IPS-18a (cell line): ENCODE measurements at regions not wholly inside any gene's neighbourhood (a gene's known extent, or its start where the extent isn't known, plus 50 kb on each side); places are given as distances from the start of the nearest gene placed in this dataset.

Experiments
- H3K27ac ChIP-seq: one replicate; pipeline ENCODE4 v1.5.1; 2013; ENCODE audit warnings: low read length
- H3K27me3 ChIP-seq: one replicate; pipeline ENCODE4 v1.6.1; 2013; ENCODE audit warnings: mild to moderate bottlenecking, low read length; ENCODE audit not compliant: control insufficient read depth, insufficient read depth
- H3K36me3 ChIP-seq: one replicate; pipeline ENCODE4 v1.6.1; 2013; ENCODE audit warnings: low read depth, low read length; ENCODE audit not compliant: control insufficient read depth
- H3K4me1 ChIP-seq: one replicate; pipeline ENCODE4 v1.6.1; 2013; ENCODE audit warnings: low read depth, low read length; ENCODE audit not compliant: control insufficient read depth
- H3K4me3 ChIP-seq: one replicate; pipeline ENCODE4 v1.5.1; 2013; ENCODE audit warnings: low read length
- H3K9ac ChIP-seq: one replicate; pipeline ENCODE4 v1.6.1; 2013; ENCODE audit warnings: mild to moderate bottlenecking, low read length, moderate library complexity
- H3K9me3 ChIP-seq: one replicate; pipeline ENCODE4 v1.6.1; 2013; ENCODE audit warnings: low read depth, low read length; ENCODE audit not compliant: control insufficient read depth

DNA sequence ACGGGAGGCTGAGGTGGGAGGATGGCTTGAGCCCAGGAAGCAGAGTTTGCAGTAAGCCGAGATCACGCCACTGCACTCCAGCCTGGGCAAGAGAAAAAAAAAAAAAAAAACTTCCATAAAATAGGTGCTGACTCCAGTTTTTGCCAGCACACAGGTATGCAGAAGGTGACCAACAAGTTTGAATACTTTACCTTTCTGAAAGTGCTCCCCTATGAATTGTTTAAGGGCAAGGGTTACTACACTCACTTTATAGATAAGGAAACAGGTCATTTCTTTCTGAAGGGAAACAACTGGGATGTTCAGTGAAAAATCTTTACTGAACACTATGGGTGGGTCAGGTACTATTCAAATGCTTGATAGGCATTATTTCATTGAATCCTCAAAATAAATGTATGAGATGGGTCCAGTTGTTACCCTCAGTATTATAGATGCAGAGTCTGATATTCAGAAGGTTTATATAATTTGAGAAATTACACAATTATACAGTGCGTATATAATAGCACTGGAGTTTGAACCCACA is 538.5 kb downstream of the INSC start:
- H3K27ac ChIP-seq: no peak overlapping the region
- peaks cover 8% of the 10 kb centered on the region for H3K4me1 ChIP-seq
- H3K9me3 ChIP-seq: no peaks in the 10 kb centered on the region
- no peak overlapping the region for H3K4me3 ChIP-seq
- H3K36me3 ChIP-seq: no peaks in the 10 kb centered on the region
- H3K9ac ChIP-seq: no peak overlapping the region
- no peaks in the 10 kb centered on the region for H3K27me3 ChIP-seq

DNA sequence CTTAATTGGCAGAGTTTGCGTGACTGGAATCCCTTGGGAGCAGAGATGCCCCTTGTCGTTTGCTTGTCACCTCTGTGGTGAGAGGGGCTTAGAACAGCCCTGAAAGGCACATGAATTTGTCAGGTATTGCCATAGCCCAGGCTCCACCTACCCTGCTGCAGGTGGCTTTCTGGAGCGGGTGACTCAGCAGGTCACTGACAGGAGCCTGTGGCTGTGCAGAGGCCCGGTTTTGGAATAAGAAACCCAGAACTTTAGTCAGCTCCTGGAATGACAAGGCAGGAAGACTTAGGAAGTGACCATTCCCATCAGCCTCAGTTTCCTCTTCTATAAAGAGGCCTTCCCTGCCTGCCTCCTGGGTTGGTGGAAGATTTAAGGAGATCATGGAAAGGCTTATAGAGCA is 539.7 kb downstream of the INSC start:
- Histone ChIP-seq H3K27ac (no peak overlapping the region), H3K4me1 (peaks cover 8% of the 10 kb centered on the region), H3K9me3 (no peaks in the 10 kb centered on the region), H3K36me3 (no peaks in the 10 kb centered on the region), H3K27me3 (no peaks in the 10 kb centered on the region), H3K9ac (no peak overlapping the region), H3K4me3 (no peak overlapping the region)

DNA sequence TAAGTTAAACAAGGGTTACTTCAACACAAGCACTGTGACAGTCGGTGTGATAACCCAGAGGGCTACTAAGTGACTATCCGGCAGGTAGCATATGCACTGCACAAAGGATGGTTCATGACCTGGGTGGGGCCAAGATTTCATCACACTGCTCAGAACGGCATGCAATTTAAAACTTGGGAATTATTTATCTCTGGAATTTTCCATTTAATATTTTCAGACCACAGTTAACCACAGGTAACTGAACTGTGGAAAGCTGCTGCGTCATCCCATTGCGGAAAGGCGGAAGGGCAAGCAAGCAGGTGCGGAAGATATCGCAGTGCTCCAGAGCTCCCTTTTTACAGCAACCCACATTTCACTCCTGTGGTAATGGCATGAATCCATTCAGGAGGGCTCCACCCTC is 540.8 kb downstream of the INSC start:
- H3K9me3 ChIP-seq: no peaks in the 10 kb centered on the region
- peaks cover 5% of the 10 kb centered on the region for H3K4me1 ChIP-seq
- no peak overlapping the region for H3K9ac ChIP-seq
- no peak overlapping the region for H3K27ac ChIP-seq
- H3K27me3 ChIP-seq: no peaks in the 10 kb centered on the region
- no peaks in the 10 kb centered on the region for H3K36me3 ChIP-seq
- H3K4me3 ChIP-seq: no peak overlapping the region

DNA sequence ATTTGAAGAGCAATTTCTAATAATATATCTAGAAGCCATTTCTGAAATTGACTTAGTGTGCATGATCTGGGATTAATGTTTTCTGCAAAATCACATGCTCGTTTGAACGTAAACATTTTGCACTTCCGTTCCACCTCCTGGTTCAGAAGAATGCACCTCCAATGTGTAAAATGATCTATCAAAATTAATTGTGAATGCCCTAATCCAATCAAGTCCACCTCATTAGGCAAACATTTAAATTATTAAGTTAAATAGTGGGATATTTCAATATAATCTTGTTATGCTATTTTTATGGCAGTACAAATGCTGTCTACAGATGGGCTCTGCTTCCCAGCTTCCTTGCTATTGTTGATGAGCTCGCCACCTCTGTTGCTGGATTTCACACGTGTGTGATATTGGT is 542.5 kb downstream of the INSC start:
- Histone ChIP-seq H3K4me3 (no peak overlapping the region), H3K27ac (no peak overlapping the region), H3K9me3 (no peaks in the 10 kb centered on the region), H3K4me1 (no peaks in the 10 kb centered on the region), H3K27me3 (no peaks in the 10 kb centered on the region), H3K9ac (no peak overlapping the region), H3K36me3 (no peaks in the 10 kb centered on the region)

DNA sequence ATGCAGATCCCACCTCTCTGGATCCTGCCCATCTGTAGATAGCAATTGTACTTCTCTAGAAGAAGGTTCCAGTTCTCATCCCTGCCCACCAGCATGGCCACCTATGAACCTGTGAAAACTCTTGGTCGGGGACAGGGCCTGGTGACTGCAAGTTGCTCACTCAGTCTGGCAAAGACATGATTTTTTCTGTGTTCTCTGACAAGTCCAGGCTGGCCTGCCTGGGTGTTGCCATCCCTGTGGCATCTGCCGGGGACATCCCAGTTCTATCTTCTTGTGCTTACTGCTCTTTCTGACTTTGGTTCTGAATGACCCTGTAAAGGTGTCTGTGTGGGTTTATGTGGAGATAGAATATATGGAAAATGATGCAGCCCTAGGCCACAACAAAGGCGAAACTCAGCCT is 545.8 kb downstream of the INSC start:
- Histone ChIP-seq H3K27me3 (no peaks in the 10 kb centered on the region), H3K9ac (no peak overlapping the region), H3K4me1 (peaks cover 14% of the 10 kb centered on the region), H3K27ac (no peak overlapping the region), H3K9me3 (no peaks in the 10 kb centered on the region), H3K4me3 (no peak overlapping the region), H3K36me3 (no peaks in the 10 kb centered on the region)

DNA sequence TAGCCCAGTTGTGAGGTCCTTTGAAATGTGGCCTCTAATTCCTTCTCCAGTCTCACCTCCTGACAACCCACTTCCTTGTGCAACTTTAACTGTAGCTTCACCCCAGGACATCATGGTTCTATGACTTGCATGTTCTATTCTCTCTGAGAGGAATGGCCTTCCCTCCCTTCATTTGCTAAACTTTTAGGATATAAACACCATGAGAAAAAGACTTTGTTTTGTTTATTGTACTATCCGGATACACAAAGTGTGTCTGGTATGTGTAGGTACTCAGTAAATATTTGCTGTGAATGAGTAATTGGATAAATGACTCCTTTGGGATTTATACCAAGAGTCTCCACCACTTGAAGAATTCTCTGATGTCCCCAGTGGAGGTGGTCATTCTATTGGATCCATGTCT is 547.6 kb downstream of the INSC start:
- no peak overlapping the region for H3K27ac ChIP-seq
- no peaks in the 10 kb centered on the region for H3K9me3 ChIP-seq
- H3K27me3 ChIP-seq: no peaks in the 10 kb centered on the region
- H3K4me1 ChIP-seq: peaks cover 14% of the 10 kb centered on the region
- H3K36me3 ChIP-seq: no peaks in the 10 kb centered on the region
- no peak overlapping the region for H3K9ac ChIP-seq
- no peak overlapping the region for H3K4me3 ChIP-seq

DNA sequence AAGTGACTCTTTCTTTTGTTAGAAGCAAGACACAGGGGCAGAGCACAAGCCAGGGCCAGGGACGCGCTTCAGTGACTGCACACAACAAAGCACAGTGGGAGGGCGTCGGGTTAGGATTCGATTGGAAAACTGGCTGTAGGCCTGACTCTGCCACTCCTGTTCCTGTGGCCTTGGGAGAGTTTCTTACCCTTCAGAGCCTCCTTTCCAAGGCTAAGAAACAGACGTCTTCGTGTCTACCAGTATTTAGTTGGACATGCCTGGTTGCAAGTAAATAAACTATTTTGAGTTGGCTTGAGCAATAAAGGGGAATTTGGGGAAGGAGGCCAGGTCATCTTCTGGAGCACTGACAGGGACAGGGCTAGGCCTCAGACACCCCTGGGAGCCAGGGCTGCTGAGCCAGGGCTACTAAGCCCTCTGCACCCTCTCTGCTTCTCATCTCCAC is 549.1 kb downstream of the INSC start:
- Histone ChIP-seq H3K36me3 (no peaks in the 10 kb centered on the region), H3K27ac (no peak overlapping the region), H3K9ac (no peak overlapping the region), H3K4me3 (no peak overlapping the region), H3K27me3 (no peaks in the 10 kb centered on the region), H3K4me1 (peaks cover 14% of the 10 kb centered on the region), H3K9me3 (no peaks in the 10 kb centered on the region)

DNA sequence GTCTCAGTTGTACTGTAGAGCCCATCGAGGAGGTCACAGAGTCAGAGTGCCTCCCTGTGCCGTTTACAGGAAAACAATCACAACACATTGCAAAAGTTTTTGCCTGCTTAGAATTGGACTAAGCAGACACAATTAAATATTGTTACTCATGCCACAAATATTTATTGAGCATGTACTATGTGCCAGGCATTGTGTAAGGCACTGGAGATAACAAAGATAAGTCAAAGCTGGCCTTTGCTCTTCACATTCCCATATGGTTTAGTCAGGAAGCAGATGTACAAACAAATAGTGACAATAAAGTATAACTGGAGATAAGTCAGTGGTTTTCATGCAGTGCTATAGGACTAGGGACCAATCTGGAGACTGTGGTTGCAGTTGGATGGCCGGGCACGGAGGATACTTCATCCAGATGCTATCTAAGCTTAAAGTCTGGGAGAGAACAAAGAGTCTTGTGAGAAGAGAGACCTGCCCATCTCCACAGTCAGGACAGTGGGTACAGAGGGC is 550.7 kb downstream of the INSC start:
- no peaks in the 10 kb centered on the region for H3K27me3 ChIP-seq
- no peaks in the 10 kb centered on the region for H3K36me3 ChIP-seq
- no peak overlapping the region for H3K4me3 ChIP-seq
- no peaks in the 10 kb centered on the region for H3K9me3 ChIP-seq
- H3K4me1 ChIP-seq: peaks cover 14% of the 10 kb centered on the region
- H3K9ac ChIP-seq: no peak overlapping the region
- H3K27ac ChIP-seq: no peak overlapping the region

DNA sequence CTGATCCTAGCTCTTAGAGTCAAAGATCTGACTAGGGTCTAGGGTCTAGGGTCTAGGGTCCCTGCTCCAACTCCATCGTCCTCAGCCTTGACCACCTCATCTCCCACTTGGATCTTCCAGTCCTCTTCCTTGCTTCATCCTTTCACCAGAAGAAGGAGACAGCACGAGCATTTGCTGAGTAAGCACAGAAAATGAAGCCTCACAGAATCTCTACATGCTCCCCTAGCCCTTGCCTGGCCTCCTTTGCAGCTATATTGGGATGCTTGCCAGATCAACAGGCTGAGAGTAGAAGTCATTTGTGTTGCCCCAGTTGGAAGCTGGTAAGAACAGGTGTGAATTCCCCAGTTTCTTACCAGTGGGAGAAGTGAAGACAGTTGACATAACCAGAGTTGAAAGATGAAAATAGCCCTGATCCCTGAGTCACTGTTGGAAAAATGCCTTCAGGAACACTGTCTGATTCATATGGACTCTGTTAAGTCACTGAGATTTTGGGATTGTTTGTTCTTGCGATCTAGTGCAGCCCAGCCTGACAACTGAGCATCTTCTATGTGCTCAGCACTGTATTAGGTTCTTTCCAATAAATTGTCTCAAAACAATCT is 552.5 kb downstream of the INSC start:
- peaks cover 14% of the 10 kb centered on the region for H3K4me1 ChIP-seq
- no peaks in the 10 kb centered on the region for H3K9me3 ChIP-seq
- no peaks in the 10 kb centered on the region for H3K36me3 ChIP-seq
- no peak overlapping the region for H3K27ac ChIP-seq
- H3K9ac ChIP-seq: no peak overlapping the region
- no peaks in the 10 kb centered on the region for H3K27me3 ChIP-seq
- no peak overlapping the region for H3K4me3 ChIP-seq

DNA sequence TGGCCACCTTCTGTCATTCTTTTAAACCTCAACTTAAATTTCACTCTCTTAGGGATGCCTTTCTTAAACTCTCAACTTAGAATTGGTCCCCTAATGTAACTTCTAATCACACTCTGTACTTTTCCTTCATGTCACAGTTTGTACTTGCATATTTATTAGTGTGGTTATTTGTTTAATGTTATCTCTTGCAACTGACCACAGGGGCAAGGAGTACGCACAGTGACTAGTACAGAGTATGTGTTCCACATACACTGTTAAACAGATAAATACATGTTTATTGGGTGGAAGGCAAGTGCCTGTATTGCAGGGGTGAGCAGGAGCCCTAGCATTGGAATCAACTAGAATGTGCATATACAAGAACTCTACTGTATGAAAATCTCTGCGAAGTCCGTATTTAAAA is 554.0 kb downstream of the INSC start:
- no peak overlapping the region for H3K9ac ChIP-seq
- no peaks in the 10 kb centered on the region for H3K27me3 ChIP-seq
- H3K27ac ChIP-seq: no peak overlapping the region
- no peak overlapping the region for H3K4me3 ChIP-seq
- H3K9me3 ChIP-seq: no peaks in the 10 kb centered on the region
- H3K4me1 ChIP-seq: peaks cover 5% of the 10 kb centered on the region
- H3K36me3 ChIP-seq: no peaks in the 10 kb centered on the region

DNA sequence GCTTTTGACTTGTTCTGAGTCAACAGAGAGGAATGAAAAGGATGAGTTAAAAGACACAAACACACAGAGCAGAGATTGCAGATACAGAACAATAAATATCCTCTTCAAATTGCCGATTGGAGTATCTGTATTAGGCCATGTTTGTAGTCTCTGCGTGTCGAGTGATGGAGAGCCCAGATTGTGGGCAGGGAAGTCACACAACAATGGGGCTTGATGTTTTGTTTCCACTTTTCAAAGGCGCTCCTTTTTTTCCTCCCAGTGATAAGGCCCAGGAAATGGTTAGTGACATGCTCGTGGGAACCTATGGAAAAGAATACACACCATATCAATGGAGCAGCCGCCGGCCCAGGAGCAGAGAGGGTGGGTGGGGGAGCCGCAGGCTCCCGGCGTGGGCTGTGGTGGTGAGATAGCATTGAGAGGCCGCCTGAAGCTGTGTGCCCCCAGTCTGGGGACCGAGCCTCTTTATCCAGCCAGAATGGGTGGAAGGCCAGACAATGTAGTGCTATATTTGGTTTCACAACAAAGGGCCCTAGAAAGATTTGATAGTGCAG is 555.9 kb downstream of the INSC start:
- no peaks in the 10 kb centered on the region for H3K4me1 ChIP-seq
- no peak overlapping the region for H3K27ac ChIP-seq
- no peaks in the 10 kb centered on the region for H3K9me3 ChIP-seq
- H3K9ac ChIP-seq: no peak overlapping the region
- no peaks in the 10 kb centered on the region for H3K27me3 ChIP-seq
- H3K36me3 ChIP-seq: no peaks in the 10 kb centered on the region
- H3K4me3 ChIP-seq: no peak overlapping the region

DNA sequence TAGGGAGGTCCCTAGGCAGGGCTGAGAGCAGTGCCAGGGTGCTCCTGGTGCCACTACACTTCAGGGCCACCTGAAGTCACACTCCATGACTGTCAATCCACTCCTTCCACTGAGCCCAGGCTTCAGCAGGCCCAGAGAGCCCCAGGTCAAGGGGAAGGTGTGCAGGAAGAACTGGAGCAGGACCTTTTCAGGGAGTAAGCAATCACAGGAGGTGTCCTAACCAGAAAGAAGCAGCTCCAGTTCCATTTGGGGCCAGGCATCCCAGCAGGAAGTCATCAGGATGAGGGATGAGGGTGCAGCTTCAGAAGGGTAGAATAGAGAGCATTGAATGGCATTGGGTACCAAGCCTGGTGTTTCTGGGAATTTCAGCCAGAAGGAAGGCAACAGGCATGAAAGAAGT is 556.5 kb downstream of the INSC start:
- Histone ChIP-seq H3K9me3 (no peaks in the 10 kb centered on the region), H3K36me3 (no peaks in the 10 kb centered on the region), H3K27me3 (no peaks in the 10 kb centered on the region), H3K27ac (no peak overlapping the region), H3K4me3 (no peak overlapping the region), H3K4me1 (no peaks in the 10 kb centered on the region), H3K9ac (no peak overlapping the region)
